Lower leg skin (tissue), 4 donors: ENCODE measurements at regions not wholly inside any gene's neighbourhood (a gene's known extent, or its start where the extent isn't known, plus 50 kb on each side); places are given as distances from the start of the nearest gene placed in this dataset.

Experiments used
- DNase-seq, 2 donors: peaks; one replicate each; pipeline ENCODE4 v3.0.0-alpha.2; 2019; ENCODE audit warnings: low spot score in 2 of 2
- H3K4me3 ChIP-seq: fragments of 200-600 bp; sonication (generic); 2 replicates; pipeline ENCODE4 v1.5.1; 2017; ENCODE audit warnings: mild to moderate bottlenecking, low read depth; ENCODE audit not compliant: poor library complexity, severe bottlenecking
- CTCF ChIP-seq, 3 donors: fragments of 450-650 bp; IDR thresholded peaks; one replicate each; pipeline ENCODE4 v1.5.1; 2016; ENCODE audit warnings: antibody characterized with exemption in 3 of 3, mild to moderate bottlenecking in 3 of 3, moderate library complexity in 2 of 3
- POLR2A ChIP-seq, 2 donors: fragments of 450-650 bp; IDR thresholded peaks; one replicate each; pipeline ENCODE4 v1.6.1; 2016 to 2017; ENCODE audit warnings: antibody characterized with exemption in 2 of 2, mild to moderate bottlenecking in 1 of 2, moderate library complexity in 1 of 2
- WGBS, 2 donors: methylation state at CpG; one replicate each; pipeline ENCODE4 v1.1.5; 2018; 5-methylcytosine and 5-hydroxymethylcytosine counted together
- intact Hi-C: fragments of 100-400 bp; cut with DNase I; formaldehyde crosslinking; loops from one replicate; pipeline ENCODE4 v1.15.0; 2023; ENCODE audit warnings: low total_unique reads

GRCh38 chr12:41856228-41856627 lies 288.4 kb downstream of the GXYLT1 start:
- intact Hi-C loops, result no loop called here
- TF ChIP-seq CTCF (IDR thresholded peaks at IDR 0.05) (no peak), POLR2A (IDR thresholded peaks at IDR 0.05) (no peak)
- no peak overlapping the region for H3K4me3 ChIP-seq
- no peak for DNase-seq
- WGBS, 2 donors, result 46 to 72% methylated on average over 3 of the region's 3 CpGs

- WGBS, 2 donors, result 32 to 34% methylated on average over 3 of the region's 3 CpGs
- DNase-seq, result no peak
- intact Hi-C loops, result no loop called here
- H3K4me3 ChIP-seq, result no peak overlapping the region
- TF ChIP-seq POLR2A (IDR thresholded peaks at IDR 0.05) (no peak), CTCF (IDR thresholded peaks at IDR 0.05) (no peak)
Observed at GRCh38 chr12:41850046-41850445, 294.6 kb downstream of the GXYLT1 start.

GRCh38 chr12:41846718-41847117 lies 298.0 kb downstream of the GXYLT1 start:
- no peak for TF ChIP-seq POLR2A (IDR thresholded peaks at IDR 0.05)
- WGBS, 2 donors, result 28 to 34% methylated on average over 1 of the region's 1 CpG
- no peak overlapping the region for H3K4me3 ChIP-seq
- no peak for DNase-seq
- intact Hi-C loops, result no loop called here

- TF ChIP-seq POLR2A (IDR thresholded peaks at IDR 0.05) (no peak), CTCF (IDR thresholded peaks at IDR 0.05) (no peak)
- WGBS, 2 donors, result 89% methylated on average over 2 of the region's 2 CpGs
- DNase-seq, result no peak
- intact Hi-C loops, result no loop called here
- H3K4me3 ChIP-seq, result no peak overlapping the region
Observed at GRCh38 chr12:41836416-41836815, 308.3 kb downstream of the GXYLT1 start.

GRCh38 chr12:41835556-41835955 lies 309.1 kb downstream of the GXYLT1 start:
- TF ChIP-seq POLR2A (IDR thresholded peaks at IDR 0.05) (no peak), CTCF (IDR thresholded peaks at IDR 0.05) (no peak)
- DNase-seq, result no peak
- no peak overlapping the region for H3K4me3 ChIP-seq
- intact Hi-C loops, result no loop called here

- WGBS, 2 donors, result 90 to 93% methylated on average over 3 of the region's 3 CpGs
- no peak overlapping the region for H3K4me3 ChIP-seq
- TF ChIP-seq CTCF (IDR thresholded peaks at IDR 0.05) (no peak), POLR2A (IDR thresholded peaks at IDR 0.05) (no peak)
- intact Hi-C loops, result no loop called here
- DNase-seq, result no peak
Observed at GRCh38 chr12:41819948-41820347, 324.7 kb downstream of the GXYLT1 start.
